PC-9 (cell line): ENCODE measurements at regions not wholly inside any gene's neighbourhood (a gene's known extent, or its start where the extent isn't known, plus 50 kb on each side); places are given as distances from the start of the nearest gene placed in this dataset.

Source experiments
- EZH2 ChIP-seq: fragments of 200-600 bp; sonication (generic); IDR thresholded peaks from 2 replicates; pipeline ENCODE4 v1.8.0; 2017; ENCODE audit warnings: antibody characterized with exemption, low read depth
- TF ChIP-seq, protein P1 (sequence below): fragments of 200-600 bp; sonication (generic); conservative IDR thresholded peaks from 2 replicates; pipeline ENCODE4 v1.6.1; 2017; ENCODE audit warnings: mixed run types, antibody characterized with exemption, mild to moderate bottlenecking, moderate library complexity

GRCh38 chr7:41312235-41312634 is 390.7 kb downstream of the INHBA start:
- TF ChIP-seq, protein P1, sequence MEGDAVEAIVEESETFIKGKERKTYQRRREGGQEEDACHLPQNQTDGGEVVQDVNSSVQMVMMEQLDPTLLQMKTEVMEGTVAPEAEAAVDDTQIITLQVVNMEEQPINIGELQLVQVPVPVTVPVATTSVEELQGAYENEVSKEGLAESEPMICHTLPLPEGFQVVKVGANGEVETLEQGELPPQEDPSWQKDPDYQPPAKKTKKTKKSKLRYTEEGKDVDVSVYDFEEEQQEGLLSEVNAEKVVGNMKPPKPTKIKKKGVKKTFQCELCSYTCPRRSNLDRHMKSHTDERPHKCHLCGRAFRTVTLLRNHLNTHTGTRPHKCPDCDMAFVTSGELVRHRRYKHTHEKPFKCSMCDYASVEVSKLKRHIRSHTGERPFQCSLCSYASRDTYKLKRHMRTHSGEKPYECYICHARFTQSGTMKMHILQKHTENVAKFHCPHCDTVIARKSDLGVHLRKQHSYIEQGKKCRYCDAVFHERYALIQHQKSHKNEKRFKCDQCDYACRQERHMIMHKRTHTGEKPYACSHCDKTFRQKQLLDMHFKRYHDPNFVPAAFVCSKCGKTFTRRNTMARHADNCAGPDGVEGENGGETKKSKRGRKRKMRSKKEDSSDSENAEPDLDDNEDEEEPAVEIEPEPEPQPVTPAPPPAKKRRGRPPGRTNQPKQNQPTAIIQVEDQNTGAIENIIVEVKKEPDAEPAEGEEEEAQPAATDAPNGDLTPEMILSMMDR, result no peak
- no peak for TF ChIP-seq EZH2
